BJ (cell line): ENCODE measurements at regions not wholly inside any gene's neighbourhood (a gene's known extent, or its start where the extent isn't known, plus 50 kb on each side); places are given as distances from the start of the nearest gene placed in this dataset.

Experiments used
- CTCF ChIA-PET: fragments of 350-600 bp; formaldehyde crosslinking; extraction: SDS; loops from one replicate; lab custom pipeline; 2021; ENCODE audit warnings: antibody characterized with exemption, inconsistent platforms; lab: Yijun Ruan, JAX
- POLR2A ChIA-PET: fragments of 300-600 bp; sonication (Branson Sonifier 250); formaldehyde crosslinking; extraction: SDS; loops from one replicate; lab custom pipeline; 2021; ENCODE audit warnings: antibody characterized with exemption; lab: Charles Lee
- DNase-seq: peaks from one replicate; pipeline ENCODE4 v3.0.0-alpha.2; 2011; ENCODE audit warnings: low read depth
- H3K27me3 ChIP-seq: 2 replicates; pipeline ENCODE4 v1.6.0; 2011; ENCODE audit warnings: low read length; ENCODE audit not compliant: control insufficient read depth, insufficient read depth
- H3K36me3 ChIP-seq: 2 replicates; pipeline ENCODE4 v1.5.1; 2011; ENCODE audit warnings: low read length; ENCODE audit not compliant: control insufficient read depth, insufficient read depth
- H3K4me3 ChIP-seq: 2 replicates; pipeline ENCODE4 v1.5.1; 2011; ENCODE audit warnings: low read depth, mild to moderate bottlenecking, control low read depth, low read length
- TF ChIP-seq, protein P1 (sequence below): IDR thresholded peaks from 2 replicates; pipeline ENCODE4 v1.5.1; 2011; ENCODE audit warnings: low read depth, mild to moderate bottlenecking, control low read depth, inconsistent platforms, low read length, moderate library complexity; ENCODE audit not compliant: insufficient read depth

- no peak overlapping the region for H3K4me3 ChIP-seq
- no peak for DNase-seq
- H3K27me3 ChIP-seq, result no peaks in the 10 kb centered on the region
- POLR2A ChIA-PET, result no interaction called here
- TF ChIP-seq, protein P1, sequence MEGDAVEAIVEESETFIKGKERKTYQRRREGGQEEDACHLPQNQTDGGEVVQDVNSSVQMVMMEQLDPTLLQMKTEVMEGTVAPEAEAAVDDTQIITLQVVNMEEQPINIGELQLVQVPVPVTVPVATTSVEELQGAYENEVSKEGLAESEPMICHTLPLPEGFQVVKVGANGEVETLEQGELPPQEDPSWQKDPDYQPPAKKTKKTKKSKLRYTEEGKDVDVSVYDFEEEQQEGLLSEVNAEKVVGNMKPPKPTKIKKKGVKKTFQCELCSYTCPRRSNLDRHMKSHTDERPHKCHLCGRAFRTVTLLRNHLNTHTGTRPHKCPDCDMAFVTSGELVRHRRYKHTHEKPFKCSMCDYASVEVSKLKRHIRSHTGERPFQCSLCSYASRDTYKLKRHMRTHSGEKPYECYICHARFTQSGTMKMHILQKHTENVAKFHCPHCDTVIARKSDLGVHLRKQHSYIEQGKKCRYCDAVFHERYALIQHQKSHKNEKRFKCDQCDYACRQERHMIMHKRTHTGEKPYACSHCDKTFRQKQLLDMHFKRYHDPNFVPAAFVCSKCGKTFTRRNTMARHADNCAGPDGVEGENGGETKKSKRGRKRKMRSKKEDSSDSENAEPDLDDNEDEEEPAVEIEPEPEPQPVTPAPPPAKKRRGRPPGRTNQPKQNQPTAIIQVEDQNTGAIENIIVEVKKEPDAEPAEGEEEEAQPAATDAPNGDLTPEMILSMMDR, result no peak
- CTCF ChIA-PET, result interaction anchor here (0.5 to 2.6 kb wide), 2 partner anchors 11 to 99 kb away, joined by 3 to 7 read pairs; no protein-coding TSS in a partner anchor
- no peaks in the 10 kb centered on the region for H3K36me3 ChIP-seq
Measured at GRCh38 chr3:74059301-74059922, 434.7 kb upstream of the PDZRN3 start.

DNA sequence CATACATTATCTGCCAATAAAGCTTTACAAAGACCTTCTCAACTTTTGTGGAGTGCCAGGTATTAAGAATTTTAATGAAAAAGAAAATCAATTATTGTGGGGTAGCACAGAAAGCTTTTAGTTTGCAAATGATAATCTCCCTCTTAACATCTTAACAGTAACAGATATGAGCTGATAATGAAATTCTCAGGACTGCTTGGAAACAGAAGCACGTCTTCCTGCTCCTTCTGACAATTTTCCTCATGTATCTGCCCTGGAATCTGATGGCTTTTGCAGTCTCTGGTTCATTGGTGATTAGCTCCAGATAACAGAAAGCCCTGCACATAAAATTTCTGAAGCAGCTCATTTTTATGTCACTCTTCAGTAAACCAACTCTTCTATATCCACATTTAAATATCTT is 432.4 kb upstream of the PDZRN3 start:
- no peaks in the 10 kb centered on the region for H3K36me3 ChIP-seq
- no peak for DNase-seq
- CTCF ChIA-PET, result no interaction called here
- H3K4me3 ChIP-seq, result no peak overlapping the region
- POLR2A ChIA-PET, result no interaction called here
- no peaks in the 10 kb centered on the region for H3K27me3 ChIP-seq
- TF ChIP-seq, protein P1, result no peak

GRCh38 chr3:74055061-74055460 is 430.3 kb upstream of the PDZRN3 start:
- TF ChIP-seq, protein P1, result no peak
- H3K4me3 ChIP-seq, result no peak overlapping the region
- ChIA-PET CTCF (interaction anchor here (1.2 kb wide), 1 partner anchor 11 kb away, joined by 3 read pairs; no protein-coding TSS in a partner anchor), POLR2A (interaction anchor here (0.6 kb wide), 1 partner anchor 16 kb away, joined by 3 read pairs; no protein-coding TSS in a partner anchor)
- DNase-seq, result no peak
- H3K36me3 ChIP-seq, result no peaks in the 10 kb centered on the region
- H3K27me3 ChIP-seq, result no peaks in the 10 kb centered on the region

- DNase-seq, result no peak
- no peaks in the 10 kb centered on the region for H3K27me3 ChIP-seq
- ChIA-PET CTCF (interaction anchor here (1.2 kb wide), 1 partner anchor 12 kb away, joined by 3 read pairs; no protein-coding TSS in a partner anchor), POLR2A (no interaction called here)
- TF ChIP-seq, protein P1, result no peak
- H3K4me3 ChIP-seq, result no peak overlapping the region
- no peaks in the 10 kb centered on the region for H3K36me3 ChIP-seq
Measured at GRCh38 chr3:74054566-74054965, 429.8 kb upstream of the PDZRN3 start.

DNA sequence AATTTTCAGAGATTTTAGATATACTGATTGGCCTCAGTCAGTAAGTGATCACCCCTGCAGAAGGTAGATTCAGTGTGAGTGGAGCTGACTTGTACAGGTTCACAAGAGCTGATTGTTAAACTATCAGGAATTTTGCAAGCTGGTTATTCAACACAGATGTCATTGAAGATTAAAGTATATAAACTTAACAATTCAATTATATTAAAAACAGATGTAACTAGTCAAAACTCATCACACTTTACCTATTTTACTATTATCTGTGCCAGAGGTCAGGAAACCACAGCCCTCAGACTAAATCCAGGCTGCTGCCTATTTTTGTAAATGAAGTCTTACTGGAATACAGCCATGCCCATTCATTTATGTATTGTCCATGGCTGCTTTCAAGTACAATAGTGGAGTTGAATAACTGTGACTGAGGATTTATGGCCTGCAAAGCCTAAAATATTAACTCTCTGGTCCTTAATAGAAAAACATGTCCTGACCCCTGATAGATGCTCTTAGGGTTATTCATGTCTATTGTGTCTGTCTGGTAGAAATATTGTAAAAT is 429.3 kb upstream of the PDZRN3 start:
- no peak for DNase-seq
- CTCF ChIA-PET, result no interaction called here
- no peaks in the 10 kb centered on the region for H3K36me3 ChIP-seq
- no peak overlapping the region for H3K4me3 ChIP-seq
- POLR2A ChIA-PET, result no interaction called here
- TF ChIP-seq, protein P1, result no peak
- H3K27me3 ChIP-seq, result no peaks in the 10 kb centered on the region
